ENCODE measurements at regions not wholly inside any gene's neighbourhood (a gene's known extent, or its start where the extent isn't known, plus 50 kb on each side); places are given as distances from the start of the nearest gene placed in this dataset.

- peak; percentile 45 to 50 for DNase-seq
Measured at GRCh38 chr5:37900692-37901091, 60.9 kb upstream of the GDNF start.

DNA sequence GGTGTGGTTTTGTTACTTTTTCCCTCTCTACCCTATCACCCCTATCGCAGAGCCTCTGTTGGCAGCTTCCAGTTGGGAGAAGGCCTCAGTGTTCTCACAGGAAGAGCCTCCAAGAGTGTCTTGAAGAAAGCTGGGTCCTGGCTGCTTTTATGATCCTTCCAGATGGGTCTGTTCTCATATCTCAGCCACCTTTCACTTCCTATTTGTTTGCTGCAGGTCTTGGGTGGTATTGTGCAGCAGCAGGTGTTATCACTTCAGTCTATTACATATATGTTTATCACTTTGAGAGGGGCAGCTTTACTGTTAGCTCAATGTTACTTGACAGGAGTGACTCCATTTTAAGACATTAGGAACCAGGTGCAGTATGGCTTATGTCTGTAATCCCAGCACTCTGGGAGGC is 59.2 kb upstream of the GDNF start:
- DNase-seq, result no peak

GRCh38 chr5:37896159-37896558 is 56.3 kb upstream of the GDNF start:
- no peak for DNase-seq

GRCh38 chr5:37893434-37894134 is 53.7 kb upstream of the GDNF start:
- no peak for DNase-seq

- no peak for DNase-seq
Measured at GRCh38 chr5:37892586-37892985, 52.7 kb upstream of the GDNF start.

- no peak for DNase-seq
Measured at GRCh38 chr5:37891832-37892231, 52.0 kb upstream of the GDNF start.

- no peak for DNase-seq
Measured at GRCh38 chr5:37889612-37890317, 49.9 kb upstream of the GDNF start.
